ENCODE measurements at regions not wholly inside any gene's neighbourhood (a gene's known extent, or its start where the extent isn't known, plus 50 kb on each side); places are given as distances from the start of the nearest gene placed in this dataset.

GRCh38 chr1:37410105-37410504, 64.3 kb upstream of the ZC3H12A start:
- no peak for TF ChIP-seq POLR2AphosphoS5 (IDR thresholded peaks at IDR 0.05)
- no peak for TF ChIP-seq CTCF (IDR thresholded peaks at IDR 0.05)
- no peak for TF ChIP-seq POLR2A (IDR thresholded peaks at IDR 0.05)
